ENCODE measurements at regions not wholly inside any gene's neighbourhood (a gene's known extent, or its start where the extent isn't known, plus 50 kb on each side); places are given as distances from the start of the nearest gene placed in this dataset.

GRCh38 chr10:78579576-78579975 is 489.2 kb upstream of the ZMIZ1 start:
- DNase-seq: no peak
- in situ Hi-C loops (cut with HindIII; ENCODE audit: low pct_ligation_motif_present, low sequenced_read_pairs): no loop called here
- no peak for TF ChIP-seq CTCF (IDR thresholded peaks at IDR 0.05; ENCODE audit: low read depth, low read length, missing control alignments)

GRCh38 chr10:78579995-78580394 is 488.8 kb upstream of the ZMIZ1 start:
- H3K36me3 ChIP-seq (replicated peaks): no peaks in the 10 kb centered on the region
- H3K27ac ChIP-seq: no peak overlapping the region
- in situ Hi-C loops (cut with HindIII; ENCODE audit: low pct_ligation_motif_present, low sequenced_read_pairs): no loop called here
- TF ChIP-seq CTCF (IDR thresholded peaks at IDR 0.05; ENCODE audit: low read depth, low read length, missing control alignments): no peak
- peaks cover 7% of the 10 kb centered on the region for H3K27me3 ChIP-seq (replicated peaks)
- no peak for DNase-seq
- no peak overlapping the region for H3K4me3 ChIP-seq (ENCODE audit: low read depth, low read length)

More at GRCh38 chr10:78579576-78579975, 489.2 kb upstream of the ZMIZ1 start:
- Histone ChIP-seq H3K27me3 (replicated peaks) (peaks cover 6% of the 10 kb centered on the region), H3K36me3 (replicated peaks) (no peaks in the 10 kb centered on the region), H3K27ac (no peak overlapping the region), H3K4me3 (ENCODE audit: low read depth, low read length) (no peak overlapping the region)

- no peak overlapping the region for H3K4me3 ChIP-seq (ENCODE audit: low read depth, low read length)
- DNase-seq: no peak
- peaks cover 8% of the 10 kb centered on the region for H3K27me3 ChIP-seq (replicated peaks)
- H3K36me3 ChIP-seq (replicated peaks): no peaks in the 10 kb centered on the region
- H3K27ac ChIP-seq: no peak overlapping the region
- in situ Hi-C loops (cut with HindIII; ENCODE audit: low pct_ligation_motif_present, low sequenced_read_pairs): no loop called here
- TF ChIP-seq CTCF (IDR thresholded peaks at IDR 0.05; ENCODE audit: low read depth, low read length, missing control alignments): no peak
Observed at GRCh38 chr10:78581133-78581694, 487.6 kb upstream of the ZMIZ1 start.

- no peak overlapping the region for H3K4me3 ChIP-seq (ENCODE audit: low read depth, low read length)
- TF ChIP-seq CTCF (IDR thresholded peaks at IDR 0.05; ENCODE audit: low read depth, low read length, missing control alignments): no peak
- H3K27ac ChIP-seq: no peak overlapping the region
- H3K27me3 ChIP-seq (replicated peaks): peaks cover 8% of the 10 kb centered on the region
- no peaks in the 10 kb centered on the region for H3K36me3 ChIP-seq (replicated peaks)
- no peak for DNase-seq
- in situ Hi-C loops (cut with HindIII; ENCODE audit: low pct_ligation_motif_present, low sequenced_read_pairs): no loop called here
Observed at GRCh38 chr10:78582540-78582939, 486.2 kb upstream of the ZMIZ1 start.

- Histone ChIP-seq H3K27me3 (replicated peaks) (peaks cover 8% of the 10 kb centered on the region), H3K36me3 (replicated peaks) (no peaks in the 10 kb centered on the region), H3K4me3 (ENCODE audit: low read depth, low read length) (no peak overlapping the region), H3K27ac (no peak overlapping the region)
- no peak for TF ChIP-seq CTCF (IDR thresholded peaks at IDR 0.05; ENCODE audit: low read depth, low read length, missing control alignments)
- in situ Hi-C loops (cut with HindIII; ENCODE audit: low pct_ligation_motif_present, low sequenced_read_pairs): no loop called here
- DNase-seq: no peak
Observed at GRCh38 chr10:78584266-78584665, 484.5 kb upstream of the ZMIZ1 start.

GRCh38 chr10:78584681-78585080 is 484.1 kb upstream of the ZMIZ1 start:
- Histone ChIP-seq H3K36me3 (replicated peaks) (no peaks in the 10 kb centered on the region), H3K4me3 (ENCODE audit: low read depth, low read length) (no peak overlapping the region), H3K27me3 (replicated peaks) (peaks cover 8% of the 10 kb centered on the region), H3K27ac (no peak overlapping the region)
- TF ChIP-seq CTCF (IDR thresholded peaks at IDR 0.05; ENCODE audit: low read depth, low read length, missing control alignments): no peak
- no peak for DNase-seq
- in situ Hi-C loops (cut with HindIII; ENCODE audit: low pct_ligation_motif_present, low sequenced_read_pairs): no loop called here

All from brain microvascular endothelial cell (primary cell).